NCI-H82 (cell line): ENCODE measurements at regions not wholly inside any gene's neighbourhood (a gene's known extent, or its start where the extent isn't known, plus 50 kb on each side); places are given as distances from the start of the nearest gene placed in this dataset.

ENCODE experiments used
- DNase-seq: peaks from one replicate; lab custom pipeline; 2025; lab: John Stamatoyannopoulos, UW

- DNase-seq, result no peak
These were observed 489.6 kb downstream of the SLC4A3 start for GRCh38 chr2:220117025-220117424.

GRCh38 chr2:220120041-220120440, 492.6 kb downstream of the SLC4A3 start:
- no peak for DNase-seq

GRCh38 chr2:220123751-220124150, 496.3 kb downstream of the SLC4A3 start:
- peak; percentile 45 for DNase-seq

GRCh38 chr2:220125551-220125950, 498.1 kb downstream of the SLC4A3 start:
- DNase-seq, result no peak

GRCh38 chr2:220127311-220127710, 499.9 kb downstream of the SLC4A3 start:
- no peak for DNase-seq

GRCh38 chr2:220127876-220128275, 500.4 kb downstream of the SLC4A3 start:
- no peak for DNase-seq

- no peak for DNase-seq
These were observed 502.0 kb downstream of the SLC4A3 start for GRCh38 chr2:220129391-220129790.

- DNase-seq, result peak; percentile 21
These were observed 507.5 kb downstream of the SLC4A3 start for GRCh38 chr2:220134756-220135534.

GRCh38 chr2:220143336-220143735, 515.9 kb downstream of the SLC4A3 start:
- DNase-seq, result no peak

GRCh38 chr2:220144411-220144810, 517.0 kb downstream of the SLC4A3 start:
- no peak for DNase-seq

GRCh38 chr2:220147161-220148038, 520.0 kb downstream of the SLC4A3 start:
- no peak for DNase-seq

- no peak for DNase-seq
These were observed 521.2 kb downstream of the SLC4A3 start for GRCh38 chr2:220148471-220149248.

GRCh38 chr2:220151341-220151740, 523.9 kb downstream of the SLC4A3 start:
- DNase-seq, result no peak

GRCh38 chr2:220152281-220152935, 525.0 kb downstream of the SLC4A3 start:
- DNase-seq, result no peak

GRCh38 chr2:220153118-220153517, 525.7 kb downstream of the SLC4A3 start:
- no peak for DNase-seq

GRCh38 chr2:220154304-220154703, 526.9 kb downstream of the SLC4A3 start:
- no peak for DNase-seq

GRCh38 chr2:220157312-220157711, 529.9 kb downstream of the SLC4A3 start:
- DNase-seq, result no peak

- no peak for DNase-seq
These were observed 532.3 kb downstream of the SLC4A3 start for GRCh38 chr2:220159738-220160137.

GRCh38 chr2:220162320-220162719, 534.9 kb downstream of the SLC4A3 start:
- DNase-seq, result no peak

GRCh38 chr2:220163486-220163885, 536.1 kb downstream of the SLC4A3 start:
- DNase-seq, result no peak

- no peak for DNase-seq
These were observed 538.0 kb downstream of the SLC4A3 start for GRCh38 chr2:220165401-220165800.

GRCh38 chr2:220166616-220167015, 539.2 kb downstream of the SLC4A3 start:
- DNase-seq, result no peak
